8988T (cell line): ENCODE measurements at regions not wholly inside any gene's neighbourhood (a gene's known extent, or its start where the extent isn't known, plus 50 kb on each side); places are given as distances from the start of the nearest gene placed in this dataset.

ENCODE experiments used
- DNase-seq: peaks from one replicate; pipeline ENCODE4 v3.0.0; 2011

DNA sequence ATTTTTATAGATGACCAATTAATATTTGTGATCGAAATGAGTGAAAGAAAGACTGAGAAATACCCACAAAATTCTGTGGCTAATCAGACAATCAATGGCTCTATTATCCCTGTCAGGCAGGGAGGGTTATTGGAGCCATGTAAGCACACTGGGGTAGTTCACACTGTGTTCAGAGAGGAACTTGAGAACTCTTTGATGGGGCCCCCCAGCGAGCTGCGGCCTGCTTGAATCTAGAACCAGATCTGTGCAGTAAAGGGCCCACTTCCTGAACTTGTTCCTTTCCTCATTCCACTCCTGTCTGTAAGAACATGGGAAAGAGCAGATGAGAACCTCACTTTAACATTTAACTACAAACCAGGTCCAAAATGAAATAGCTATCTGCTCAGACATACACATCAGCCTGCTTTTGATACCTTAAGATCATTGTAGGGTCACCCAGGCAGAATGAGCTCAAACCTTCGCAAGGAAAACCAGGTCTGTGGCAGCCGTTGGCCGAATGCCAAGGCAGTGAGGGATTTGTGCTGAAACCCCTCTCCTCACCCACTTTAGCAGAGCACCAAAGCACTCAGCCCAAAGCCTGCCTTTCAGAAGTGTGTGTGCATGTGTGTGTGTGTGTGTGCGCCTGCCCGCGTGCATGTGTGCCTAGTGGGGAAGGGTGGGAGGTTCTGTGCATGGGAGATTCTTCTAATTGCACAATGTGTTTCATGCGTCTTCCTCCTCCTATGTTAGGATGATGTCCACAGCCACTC, 365.6 kb upstream of the MGMT start:
- DNase-seq, result no peak

DNA sequence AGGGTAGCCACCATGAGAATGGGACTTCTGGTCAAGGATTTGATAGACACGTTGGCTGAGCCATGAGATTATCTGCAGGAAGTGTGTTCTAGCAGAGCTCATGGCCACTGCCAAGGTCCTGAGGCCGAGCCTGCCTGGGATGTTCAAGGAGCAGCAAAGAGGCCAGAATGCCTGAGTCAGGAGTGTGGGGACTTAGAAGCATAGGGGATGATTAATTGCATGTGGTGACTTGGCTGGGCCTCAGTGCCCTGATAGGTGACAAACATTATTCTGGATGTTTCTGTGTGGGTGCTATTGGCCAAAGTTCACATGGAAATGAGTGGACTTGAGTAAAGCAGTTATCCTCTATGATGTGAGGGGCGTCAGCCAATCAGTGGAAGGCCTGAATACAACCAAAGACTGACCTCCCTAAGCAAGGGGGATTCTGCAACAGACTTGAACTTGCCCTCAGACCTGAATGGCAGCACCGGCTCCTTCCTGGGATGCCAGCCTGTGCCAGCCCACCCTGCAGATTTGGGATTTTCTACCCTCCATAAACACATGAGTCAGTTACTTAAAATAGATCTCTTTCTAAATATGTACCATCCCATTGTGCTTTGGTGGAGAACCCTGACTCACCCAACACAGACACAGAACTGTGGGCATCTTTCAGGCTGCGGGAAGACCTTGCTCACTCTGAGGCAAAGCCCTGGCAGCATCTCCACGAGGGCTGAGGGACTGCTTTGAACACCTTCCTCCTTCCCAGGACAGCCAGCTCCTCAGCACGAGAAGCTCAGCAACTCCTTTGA, 363.9 kb upstream of the MGMT start:
- no peak for DNase-seq

DNA sequence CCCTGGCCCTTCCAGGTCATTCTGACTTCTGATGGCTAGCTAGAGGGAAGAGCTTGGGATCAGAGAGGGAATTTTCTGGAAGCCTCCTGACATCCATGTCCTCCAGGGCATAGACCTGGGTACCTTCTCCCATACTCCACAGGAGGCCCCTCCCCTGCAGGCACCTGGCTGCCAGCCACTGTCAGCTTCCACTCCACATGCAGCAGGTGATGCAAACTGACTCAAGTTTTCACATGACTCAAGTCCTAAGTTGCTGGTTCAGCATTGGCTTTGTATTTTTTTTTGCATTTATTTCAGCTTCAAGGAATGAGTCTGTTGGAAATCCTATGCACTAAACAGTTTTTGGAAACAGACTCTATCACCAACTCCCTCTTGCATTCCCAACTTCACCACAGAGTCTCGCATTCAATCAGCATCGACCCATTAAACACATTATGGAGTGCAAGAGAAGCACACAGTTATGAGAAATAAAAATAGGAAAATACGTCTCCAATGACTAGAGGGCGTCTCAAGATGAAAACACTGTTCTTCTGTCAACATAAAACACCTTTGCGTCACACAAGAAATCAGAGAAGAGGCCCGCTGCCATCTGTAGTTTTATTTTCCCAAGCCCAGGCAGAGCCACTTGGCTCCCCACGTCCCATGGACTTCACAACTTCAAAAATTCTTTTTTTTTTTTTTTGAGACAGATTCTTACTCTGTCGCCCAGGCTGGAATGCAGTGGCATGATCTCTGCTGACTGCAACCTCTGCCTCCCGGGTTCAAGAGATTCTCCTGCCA, 362.6 kb upstream of the MGMT start:
- no peak for DNase-seq

DNA sequence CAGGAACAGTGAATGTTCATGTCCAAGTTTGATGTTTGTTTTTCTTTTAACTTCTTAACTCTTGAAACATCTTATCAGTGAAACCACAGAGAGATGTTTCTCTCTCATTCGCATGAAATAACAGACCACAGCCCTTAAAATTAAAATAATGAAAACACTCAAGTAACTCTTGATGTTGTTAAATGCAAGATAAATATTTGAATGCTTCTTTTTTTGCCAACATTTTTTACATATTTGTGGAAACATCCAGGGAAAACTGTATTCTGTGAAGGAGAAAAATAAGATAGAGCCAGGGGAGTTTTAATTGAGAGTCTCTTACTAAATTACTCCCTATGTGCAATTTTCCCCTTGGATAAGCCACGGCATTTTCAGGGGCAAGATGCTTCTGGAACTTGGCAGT, 361.8 kb upstream of the MGMT start:
- no peak for DNase-seq

DNA sequence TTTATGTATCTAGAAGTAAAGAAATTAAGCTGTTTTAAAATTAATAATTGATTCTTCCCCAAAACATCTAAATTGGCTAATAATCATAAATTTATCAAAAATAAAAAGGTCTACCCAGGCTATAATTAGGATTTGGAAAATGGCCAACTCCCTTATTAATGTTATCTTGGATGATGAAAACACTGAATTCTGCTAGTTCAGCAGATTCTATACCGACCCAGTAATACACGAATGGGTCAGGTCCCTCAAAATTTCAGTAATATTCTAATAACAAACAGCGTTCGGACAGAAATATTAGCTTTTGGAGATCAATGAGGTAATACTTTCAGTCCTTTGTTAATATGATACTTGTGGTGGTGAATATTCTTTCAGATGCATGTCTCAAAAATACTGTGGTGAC, 360.7 kb upstream of the MGMT start:
- DNase-seq, result no peak

DNA sequence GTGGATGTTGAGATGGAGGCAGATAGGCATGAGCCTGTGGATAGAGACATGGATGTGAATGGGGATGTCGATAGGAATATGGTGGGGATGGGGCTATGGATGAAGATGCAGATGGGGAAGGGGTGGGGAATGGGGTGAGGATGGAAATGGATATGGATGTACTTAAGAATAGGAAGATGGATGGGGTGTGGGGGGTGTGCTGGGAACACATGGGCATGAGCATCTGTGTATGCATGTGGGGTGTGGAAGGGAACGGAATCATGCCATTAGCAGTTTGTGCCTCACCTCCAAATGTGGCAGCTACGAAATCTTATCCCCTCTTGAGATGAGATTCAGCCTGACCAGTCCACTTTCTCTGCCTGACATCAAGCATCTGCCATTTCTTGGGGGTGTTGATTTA, 359.5 kb upstream of the MGMT start:
- no peak for DNase-seq

DNA sequence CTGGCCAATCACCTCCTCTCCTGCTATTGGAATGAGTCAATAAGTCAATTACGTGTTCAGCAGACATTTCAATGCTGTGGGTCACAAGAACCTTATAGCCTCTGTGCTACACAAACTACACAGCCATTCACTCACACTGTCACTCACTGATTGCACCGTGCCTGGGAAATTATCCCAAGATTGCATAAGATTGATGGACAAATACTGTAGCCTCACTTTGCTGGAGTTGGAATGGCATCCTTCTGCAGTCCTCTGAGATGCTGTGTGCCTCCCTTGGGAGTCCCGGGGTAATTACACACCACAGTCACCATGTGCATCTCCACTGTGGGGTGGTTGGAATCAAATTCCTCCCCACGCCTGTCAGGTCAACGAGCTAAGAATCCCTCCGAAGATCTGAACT, 358.7 kb upstream of the MGMT start:
- no peak for DNase-seq

DNA sequence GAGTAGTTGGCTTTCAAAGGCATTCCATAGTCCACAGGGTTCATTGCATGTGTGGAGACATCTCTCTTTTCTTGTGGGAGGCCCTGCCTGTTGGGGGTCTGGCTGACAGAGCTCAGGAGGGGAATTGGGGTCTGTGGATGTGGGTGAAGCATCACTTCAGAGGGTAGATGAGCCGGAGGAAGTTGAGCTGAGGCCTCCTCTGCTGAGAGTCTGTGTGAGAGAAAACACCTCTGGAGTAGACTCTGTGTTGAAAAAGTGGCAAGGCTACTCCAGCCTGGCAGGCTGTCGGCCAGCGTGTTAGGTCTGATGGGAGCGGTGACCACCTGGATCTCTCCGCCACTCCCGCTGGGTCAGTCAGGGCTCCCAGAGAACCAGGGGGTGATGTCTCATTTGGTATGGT, 358.0 kb upstream of the MGMT start:
- DNase-seq, result no peak

DNA sequence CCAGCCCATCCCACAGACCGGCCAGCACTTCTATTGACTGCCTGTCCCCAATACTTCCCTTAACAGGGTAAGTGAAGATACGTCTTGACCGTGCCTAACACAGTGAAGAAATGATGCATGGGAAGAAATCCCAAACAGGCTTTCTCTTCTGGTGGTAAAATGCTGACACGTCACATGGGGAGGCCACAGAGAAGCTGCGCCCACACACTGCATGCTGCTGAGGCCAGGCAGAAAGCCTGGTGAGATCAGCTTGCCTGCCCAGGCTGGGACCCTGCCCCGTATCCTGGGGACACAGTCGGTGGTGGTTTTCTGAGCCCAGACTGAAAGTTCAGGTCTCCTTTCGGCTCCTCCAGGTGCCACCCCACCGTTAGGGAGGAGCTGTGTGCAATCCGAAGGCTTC, 356.3 kb upstream of the MGMT start:
- no peak for DNase-seq

DNA sequence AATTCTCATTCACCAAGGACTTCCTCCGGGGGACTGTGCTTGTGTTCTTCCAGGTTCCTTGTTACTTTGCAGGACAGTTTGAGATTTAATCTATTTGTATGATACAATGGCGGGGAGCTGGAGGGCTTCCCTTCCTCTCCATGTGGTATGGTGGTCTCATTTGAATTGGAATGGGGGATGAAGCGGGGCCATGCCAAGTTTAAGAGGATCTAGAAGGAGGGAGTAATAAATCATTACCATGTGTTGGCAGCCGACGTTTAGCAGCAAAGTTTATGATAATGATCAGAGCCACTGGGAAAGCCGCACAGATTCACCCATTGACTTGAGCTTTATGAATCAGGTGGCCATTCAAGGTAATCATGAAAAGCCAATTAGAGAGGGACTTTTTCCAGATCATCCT, 355.1 kb upstream of the MGMT start:
- DNase-seq, result no peak

DNA sequence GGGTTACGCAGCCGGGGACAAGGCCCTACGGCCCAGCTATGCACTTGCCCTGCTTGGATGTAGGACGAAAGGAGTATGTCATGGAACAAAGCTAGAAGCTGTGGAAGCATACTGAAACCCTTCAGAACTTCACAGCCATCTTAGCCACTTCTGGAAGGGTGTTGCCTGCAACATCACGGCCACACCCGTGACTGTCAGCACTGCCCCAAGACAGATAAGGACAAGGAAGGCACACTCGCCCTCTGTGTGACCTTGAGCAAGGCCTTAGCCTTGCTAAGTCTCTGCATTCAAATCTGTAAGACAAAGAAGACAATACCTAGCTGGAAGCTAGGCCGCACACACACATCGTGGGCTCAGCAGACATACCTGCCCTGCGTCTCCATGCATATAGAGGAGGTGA, 352.5 kb upstream of the MGMT start:
- DNase-seq, result no peak

DNA sequence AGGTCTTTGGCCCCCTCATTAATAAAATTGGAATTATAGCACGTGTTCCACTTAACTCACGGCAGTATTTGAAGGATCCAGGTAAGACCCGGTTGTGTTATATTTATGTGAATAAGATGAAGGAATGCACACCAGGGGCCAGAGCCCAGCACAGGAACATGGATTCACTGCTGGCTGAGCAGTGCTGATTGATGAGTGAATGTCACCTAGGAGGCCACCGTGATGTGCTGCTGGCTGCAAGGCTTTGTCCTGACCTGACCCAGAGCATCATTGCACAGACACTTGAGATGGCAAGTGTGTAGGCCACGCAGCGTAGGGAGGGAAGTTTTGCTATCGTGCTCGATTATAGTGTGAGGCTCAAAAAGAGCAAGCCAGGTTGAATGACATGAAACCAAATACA, 350.7 kb upstream of the MGMT start:
- no peak for DNase-seq

DNA sequence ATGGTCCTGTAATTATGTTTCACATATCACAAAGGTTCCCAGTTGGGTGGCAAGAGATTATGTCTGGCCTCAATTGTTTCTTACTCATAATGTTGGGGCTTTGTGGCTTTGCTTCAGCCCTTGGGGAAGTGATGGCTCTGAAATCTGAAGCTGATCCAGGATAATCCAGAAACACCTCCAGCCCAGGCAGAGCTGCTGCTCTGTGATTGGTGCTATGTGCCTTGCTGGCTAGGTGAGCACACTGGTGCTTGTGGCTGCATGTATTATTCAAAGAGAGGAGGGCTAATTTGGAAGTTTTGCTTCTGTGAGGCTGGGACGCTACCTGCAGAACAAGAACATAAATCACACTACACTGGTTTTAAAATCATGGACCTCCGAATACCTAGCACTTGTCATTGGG, 346.6 kb upstream of the MGMT start:
- DNase-seq, result no peak

DNA sequence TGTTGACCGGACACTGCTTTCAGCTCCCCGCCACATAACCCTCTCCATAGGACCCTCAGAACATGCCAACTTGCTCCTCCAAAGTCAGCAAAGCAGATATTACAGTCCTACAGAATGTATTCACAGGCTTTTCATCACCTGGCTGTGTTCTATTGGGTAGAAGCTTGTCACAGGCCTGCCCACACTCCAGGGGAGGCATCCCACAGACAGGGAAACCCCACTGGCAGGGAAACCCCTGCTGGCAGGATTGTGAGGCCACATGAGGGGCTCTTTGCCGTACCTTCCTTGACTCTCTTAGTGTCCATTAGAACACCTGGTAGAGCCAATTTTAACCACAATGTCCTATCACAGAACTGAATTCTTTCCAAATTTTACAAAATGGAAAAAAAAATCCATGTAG, 344.2 kb upstream of the MGMT start:
- no peak for DNase-seq

DNA sequence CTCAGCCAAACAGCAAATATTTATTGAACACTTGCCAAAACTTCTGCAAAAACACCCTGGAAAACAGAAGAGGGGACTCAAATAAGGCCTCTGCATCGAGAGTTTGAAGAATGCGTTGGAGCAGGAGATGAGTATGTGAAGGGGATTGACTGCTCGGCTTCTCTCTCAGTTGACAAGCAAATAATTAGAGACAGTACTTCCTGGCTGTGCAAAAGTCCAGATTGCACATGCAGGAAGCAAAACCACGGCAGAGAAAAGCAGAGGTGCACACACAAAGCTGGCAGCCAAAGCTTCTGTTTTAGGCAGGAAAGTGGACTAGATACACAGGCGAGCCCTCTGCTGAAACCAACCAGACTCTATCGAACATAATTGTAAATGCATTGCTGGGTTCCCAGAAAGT, 343.6 kb upstream of the MGMT start:
- DNase-seq, result no peak

DNA sequence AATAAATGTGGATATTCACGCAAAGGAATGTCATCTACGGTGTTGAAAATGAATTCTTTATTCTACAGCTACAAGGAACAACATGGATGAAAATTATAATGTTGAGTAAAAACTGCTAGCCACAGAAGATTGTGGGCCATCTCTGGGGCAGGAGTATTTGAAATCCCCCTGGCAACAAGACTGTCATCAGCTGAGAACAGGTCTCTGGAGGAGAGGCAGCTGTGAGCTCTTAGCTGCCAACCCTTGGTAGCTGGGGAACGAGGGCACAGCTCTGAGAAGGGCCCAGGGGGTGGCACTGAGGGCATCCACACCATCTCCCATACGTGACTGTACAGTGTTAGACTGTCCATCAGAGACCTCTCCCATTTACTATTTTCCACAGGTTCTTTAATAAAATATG, 340.1 kb upstream of the MGMT start:
- DNase-seq, result no peak

DNA sequence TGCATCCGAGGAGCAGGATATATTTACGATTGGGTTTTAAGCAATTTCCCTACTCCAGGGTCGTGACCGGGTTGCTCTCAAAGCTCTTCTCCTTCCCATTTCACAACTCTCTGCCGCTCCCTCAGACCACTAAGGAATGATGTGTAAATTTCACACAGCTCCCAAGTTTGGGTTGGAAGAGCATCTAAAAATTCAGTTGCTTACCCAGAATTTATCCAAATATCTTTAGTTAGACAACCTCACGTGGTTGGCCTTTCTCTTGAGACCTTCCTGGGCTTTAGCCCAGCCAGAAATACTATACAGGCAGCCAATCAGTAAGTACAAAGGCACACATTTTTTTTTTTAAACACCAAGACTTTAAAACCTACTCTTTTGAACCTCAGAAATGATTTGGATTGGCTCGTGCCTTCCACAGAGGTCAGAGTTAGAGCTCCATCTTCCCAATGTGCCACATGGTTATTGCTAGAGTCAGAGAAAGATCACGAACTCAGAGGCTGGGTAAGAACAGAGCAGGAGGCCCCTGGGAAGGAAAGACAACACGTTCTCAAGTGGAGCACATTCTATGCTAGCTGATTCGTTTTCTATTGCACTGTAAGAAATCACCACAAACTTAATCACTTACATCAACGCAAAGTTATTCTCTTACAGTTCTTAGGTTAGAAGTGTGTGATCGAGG, 335.4 kb upstream of the MGMT start:
- no peak for DNase-seq

DNA sequence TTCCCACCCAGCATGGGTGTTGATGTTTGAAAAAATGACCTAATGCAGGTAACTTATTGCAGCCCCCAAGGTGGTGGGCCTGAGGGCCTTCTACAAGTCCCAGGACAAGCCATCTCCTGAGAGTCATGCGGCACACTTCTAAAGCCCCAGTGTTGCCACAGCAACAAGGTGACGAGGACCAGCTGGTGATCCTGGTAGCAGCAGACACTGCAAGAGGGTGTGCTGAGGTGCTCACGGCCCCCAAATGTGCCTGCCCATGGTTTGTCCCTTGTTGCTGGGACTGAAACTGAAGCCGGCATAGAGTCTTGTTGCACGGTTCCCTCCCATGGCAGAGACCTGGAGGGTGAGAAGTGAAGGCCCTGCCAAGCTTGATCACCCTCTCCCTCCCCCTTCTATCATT, 333.2 kb upstream of the MGMT start:
- no peak for DNase-seq

DNA sequence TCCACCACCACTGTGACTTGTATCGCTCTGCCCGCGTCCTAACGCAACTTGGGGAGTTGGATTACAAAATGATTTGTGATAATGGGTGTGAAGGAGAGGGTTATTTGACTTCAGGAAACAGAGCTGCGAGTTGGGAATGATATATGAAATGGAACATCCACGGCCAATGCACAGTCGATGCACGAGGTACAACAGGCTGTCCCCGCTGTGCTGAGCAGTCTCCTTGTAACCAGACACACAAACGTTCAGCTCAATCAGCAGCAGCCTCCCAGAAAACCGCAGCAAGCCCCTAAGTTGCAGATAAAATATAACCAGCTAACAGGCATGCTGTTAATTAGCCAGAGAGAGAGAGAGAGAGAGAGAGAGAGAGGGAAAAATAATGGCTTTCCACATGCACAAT, 332.7 kb upstream of the MGMT start:
- no peak for DNase-seq

DNA sequence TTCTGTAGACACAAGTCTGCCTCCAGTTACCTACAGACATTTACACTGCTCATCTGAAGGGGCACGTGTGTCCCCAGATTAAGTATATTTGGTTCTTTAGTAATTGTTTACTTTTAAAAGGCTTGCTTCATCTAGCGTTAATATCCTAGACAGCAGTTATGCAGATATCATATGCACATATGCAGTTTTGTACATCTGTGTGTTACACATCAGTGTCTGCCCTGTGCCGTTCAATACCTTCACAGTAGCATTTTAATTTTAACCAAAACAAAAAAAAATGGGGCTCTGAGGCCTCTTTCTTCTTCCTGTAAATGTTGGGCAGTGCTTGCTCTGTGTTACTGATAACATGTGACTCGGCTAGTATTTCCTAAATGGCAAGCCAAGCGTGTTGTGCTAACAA, 331.4 kb upstream of the MGMT start:
- no peak for DNase-seq

DNA sequence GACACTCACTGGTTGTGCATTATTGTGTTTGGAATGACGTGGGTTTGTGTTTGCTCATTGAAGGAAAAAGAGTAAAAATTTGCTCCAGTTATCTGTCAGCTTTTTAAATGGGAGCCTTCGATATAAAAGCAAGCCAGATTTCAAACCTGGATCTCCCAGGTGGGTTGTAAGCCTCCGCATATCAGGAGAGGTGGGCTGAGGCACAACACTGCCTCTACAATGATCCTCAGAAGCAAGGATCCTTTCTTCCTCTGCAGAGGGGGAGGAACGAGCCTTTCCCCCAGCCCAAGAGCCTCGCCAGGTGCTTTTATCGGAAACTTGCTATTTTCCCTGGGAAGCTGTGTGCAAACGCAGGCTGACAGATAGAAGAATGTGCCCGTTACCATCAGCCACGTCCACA, 331.0 kb upstream of the MGMT start:
- no peak for DNase-seq

DNA sequence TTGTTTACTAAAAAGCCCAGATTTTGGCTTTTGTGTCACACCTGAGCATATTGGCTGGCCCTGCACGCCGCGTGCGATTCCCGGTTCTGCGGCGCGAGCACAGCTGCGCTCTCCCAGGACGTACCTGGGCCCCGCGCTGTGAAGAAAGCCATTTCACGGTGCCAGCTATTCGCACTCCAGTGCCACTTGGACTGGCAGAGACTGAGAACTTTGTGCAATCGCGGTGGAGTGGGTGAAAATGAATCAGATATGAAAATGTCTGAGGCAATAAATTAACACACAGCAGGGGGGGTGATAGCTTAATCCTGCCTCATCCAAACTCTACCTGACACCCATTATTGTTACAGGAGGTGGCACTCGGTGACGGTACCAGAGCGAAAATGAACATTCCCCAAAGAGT, 330.1 kb upstream of the MGMT start:
- DNase-seq, result no peak
